ENCODE measurements at regions not wholly inside any gene's neighbourhood (a gene's known extent, or its start where the extent isn't known, plus 50 kb on each side); places are given as distances from the start of the nearest gene placed in this dataset.

DNA sequence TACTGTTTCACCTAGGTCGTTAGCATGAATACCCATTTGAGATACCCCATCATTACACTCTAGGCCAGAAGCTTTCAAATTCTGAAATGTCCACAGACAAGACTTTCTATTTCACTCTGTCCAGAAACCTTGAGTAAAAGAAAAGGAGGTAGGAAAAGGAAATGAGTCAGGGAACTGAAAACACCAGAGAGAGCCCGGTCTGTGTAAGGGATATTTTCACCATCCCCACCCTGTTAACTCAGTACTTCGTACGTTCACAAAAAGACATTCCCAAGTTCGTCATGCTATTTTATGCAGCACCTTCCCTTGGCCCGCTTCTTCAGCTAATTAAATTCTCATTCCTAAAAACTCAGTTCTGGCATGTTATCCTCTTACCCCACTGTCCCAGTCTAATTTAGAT lies 89.4 kb upstream of the SOX2 start:
- H3K4me1 ChIP-seq (ENCODE audit: insufficient read depth, low read length): peaks cover 14% of the 10 kb centered on the region
- no peaks in the 10 kb centered on the region for H3K79me2 ChIP-seq (ENCODE audit: insufficient read depth, low read length)
- DNase-seq (ENCODE audit: insufficient read length, low spot score, missing footprints): peak; percentile 53
- no peaks in the 10 kb centered on the region for H3K36me3 ChIP-seq (ENCODE audit: insufficient read depth, low read length)
- H3K4me3 ChIP-seq (ENCODE audit: insufficient read depth, low read length): peak overlapping the region; percentile 36
- no peaks in the 10 kb centered on the region for H4K20me1 ChIP-seq (ENCODE audit: insufficient read depth, low read length)
- H3K27me3 ChIP-seq (ENCODE audit: insufficient read depth, low read length): no peaks in the 10 kb centered on the region
- no peaks in the 10 kb centered on the region for H3K9me3 ChIP-seq (ENCODE audit: low read depth, low read length)
- H2AFZ ChIP-seq (ENCODE audit: low read length): peak overlapping the region; percentile 53
- H3K27ac ChIP-seq (ENCODE audit: low read depth, low read length): no peak overlapping the region
- H3K4me2 ChIP-seq (ENCODE audit: insufficient read depth, low read length): peak overlapping the region; percentile 74
- TF ChIP-seq, protein P1, sequence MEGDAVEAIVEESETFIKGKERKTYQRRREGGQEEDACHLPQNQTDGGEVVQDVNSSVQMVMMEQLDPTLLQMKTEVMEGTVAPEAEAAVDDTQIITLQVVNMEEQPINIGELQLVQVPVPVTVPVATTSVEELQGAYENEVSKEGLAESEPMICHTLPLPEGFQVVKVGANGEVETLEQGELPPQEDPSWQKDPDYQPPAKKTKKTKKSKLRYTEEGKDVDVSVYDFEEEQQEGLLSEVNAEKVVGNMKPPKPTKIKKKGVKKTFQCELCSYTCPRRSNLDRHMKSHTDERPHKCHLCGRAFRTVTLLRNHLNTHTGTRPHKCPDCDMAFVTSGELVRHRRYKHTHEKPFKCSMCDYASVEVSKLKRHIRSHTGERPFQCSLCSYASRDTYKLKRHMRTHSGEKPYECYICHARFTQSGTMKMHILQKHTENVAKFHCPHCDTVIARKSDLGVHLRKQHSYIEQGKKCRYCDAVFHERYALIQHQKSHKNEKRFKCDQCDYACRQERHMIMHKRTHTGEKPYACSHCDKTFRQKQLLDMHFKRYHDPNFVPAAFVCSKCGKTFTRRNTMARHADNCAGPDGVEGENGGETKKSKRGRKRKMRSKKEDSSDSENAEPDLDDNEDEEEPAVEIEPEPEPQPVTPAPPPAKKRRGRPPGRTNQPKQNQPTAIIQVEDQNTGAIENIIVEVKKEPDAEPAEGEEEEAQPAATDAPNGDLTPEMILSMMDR (IDR thresholded peaks at IDR 0.05; ENCODE audit: extremely low read depth, low read depth, low read length): no peak

DNA sequence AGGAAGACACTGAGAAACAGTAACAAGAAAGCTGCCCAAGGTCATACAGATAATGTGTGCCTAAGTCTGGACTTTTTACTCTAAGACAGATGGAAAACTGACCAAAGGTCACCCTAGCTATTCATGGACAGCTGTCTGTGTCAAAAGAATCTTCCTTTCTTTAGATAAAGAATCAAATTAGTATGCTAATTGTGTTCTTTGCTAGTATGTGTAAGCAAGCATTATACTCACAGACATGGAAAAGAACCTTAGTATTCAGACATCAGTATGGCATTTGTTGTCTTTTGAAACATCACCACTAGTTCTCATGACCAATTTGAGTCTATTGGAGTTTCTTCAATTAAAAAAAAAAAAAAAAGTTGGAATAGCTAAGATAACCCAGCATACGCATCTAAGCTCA lies 91.8 kb upstream of the SOX2 start:
- DNase-seq (ENCODE audit: insufficient read length, low spot score, missing footprints): no peak
- no peaks in the 10 kb centered on the region for H3K79me2 ChIP-seq (ENCODE audit: insufficient read depth, low read length)
- H3K9me3 ChIP-seq (ENCODE audit: low read depth, low read length): no peaks in the 10 kb centered on the region
- H3K27ac ChIP-seq (ENCODE audit: low read depth, low read length): no peak overlapping the region
- H3K4me1 ChIP-seq (ENCODE audit: insufficient read depth, low read length): peaks cover 14% of the 10 kb centered on the region
- H3K36me3 ChIP-seq (ENCODE audit: insufficient read depth, low read length): no peaks in the 10 kb centered on the region
- TF ChIP-seq, protein P1 (IDR thresholded peaks at IDR 0.05; ENCODE audit: extremely low read depth, low read depth, low read length): no peak
- H4K20me1 ChIP-seq (ENCODE audit: insufficient read depth, low read length): no peaks in the 10 kb centered on the region
- no peak overlapping the region for H2AFZ ChIP-seq (ENCODE audit: low read length)
- H3K27me3 ChIP-seq (ENCODE audit: insufficient read depth, low read length): no peaks in the 10 kb centered on the region
- no peak overlapping the region for H3K4me2 ChIP-seq (ENCODE audit: insufficient read depth, low read length)
- no peak overlapping the region for H3K4me3 ChIP-seq (ENCODE audit: insufficient read depth, low read length)

DNA sequence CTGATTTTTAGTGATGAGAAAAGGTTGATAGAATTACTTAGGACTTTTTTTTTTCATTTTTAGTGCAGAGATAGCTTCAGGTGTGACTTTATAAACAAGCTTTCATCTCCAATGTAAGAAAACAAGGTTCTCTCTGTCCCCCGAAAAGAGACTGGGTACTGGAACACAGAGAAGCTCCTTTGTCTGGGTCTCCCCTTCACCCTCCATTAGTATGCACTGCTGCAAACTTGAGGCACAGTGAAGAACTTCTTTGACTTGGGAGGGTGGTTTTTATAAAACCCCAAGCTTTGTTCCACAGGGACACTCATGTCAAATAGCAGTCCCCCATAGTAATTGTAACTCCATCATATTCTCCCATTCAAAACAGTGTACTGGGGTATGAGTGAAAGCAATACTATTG lies 93.5 kb upstream of the SOX2 start:
- no peak overlapping the region for H2AFZ ChIP-seq (ENCODE audit: low read length)
- no peaks in the 10 kb centered on the region for H3K27me3 ChIP-seq (ENCODE audit: insufficient read depth, low read length)
- H3K9me3 ChIP-seq (ENCODE audit: low read depth, low read length): no peaks in the 10 kb centered on the region
- H3K36me3 ChIP-seq (ENCODE audit: insufficient read depth, low read length): no peaks in the 10 kb centered on the region
- H3K4me2 ChIP-seq (ENCODE audit: insufficient read depth, low read length): no peak overlapping the region
- H3K79me2 ChIP-seq (ENCODE audit: insufficient read depth, low read length): no peaks in the 10 kb centered on the region
- H3K27ac ChIP-seq (ENCODE audit: low read depth, low read length): no peak overlapping the region
- no peak for DNase-seq (ENCODE audit: insufficient read length, low spot score, missing footprints)
- TF ChIP-seq, protein P1 (IDR thresholded peaks at IDR 0.05; ENCODE audit: extremely low read depth, low read depth, low read length): no peak
- no peak overlapping the region for H3K4me3 ChIP-seq (ENCODE audit: insufficient read depth, low read length)
- H3K4me1 ChIP-seq (ENCODE audit: insufficient read depth, low read length): peaks cover 4% of the 10 kb centered on the region
- no peaks in the 10 kb centered on the region for H4K20me1 ChIP-seq (ENCODE audit: insufficient read depth, low read length)

DNA sequence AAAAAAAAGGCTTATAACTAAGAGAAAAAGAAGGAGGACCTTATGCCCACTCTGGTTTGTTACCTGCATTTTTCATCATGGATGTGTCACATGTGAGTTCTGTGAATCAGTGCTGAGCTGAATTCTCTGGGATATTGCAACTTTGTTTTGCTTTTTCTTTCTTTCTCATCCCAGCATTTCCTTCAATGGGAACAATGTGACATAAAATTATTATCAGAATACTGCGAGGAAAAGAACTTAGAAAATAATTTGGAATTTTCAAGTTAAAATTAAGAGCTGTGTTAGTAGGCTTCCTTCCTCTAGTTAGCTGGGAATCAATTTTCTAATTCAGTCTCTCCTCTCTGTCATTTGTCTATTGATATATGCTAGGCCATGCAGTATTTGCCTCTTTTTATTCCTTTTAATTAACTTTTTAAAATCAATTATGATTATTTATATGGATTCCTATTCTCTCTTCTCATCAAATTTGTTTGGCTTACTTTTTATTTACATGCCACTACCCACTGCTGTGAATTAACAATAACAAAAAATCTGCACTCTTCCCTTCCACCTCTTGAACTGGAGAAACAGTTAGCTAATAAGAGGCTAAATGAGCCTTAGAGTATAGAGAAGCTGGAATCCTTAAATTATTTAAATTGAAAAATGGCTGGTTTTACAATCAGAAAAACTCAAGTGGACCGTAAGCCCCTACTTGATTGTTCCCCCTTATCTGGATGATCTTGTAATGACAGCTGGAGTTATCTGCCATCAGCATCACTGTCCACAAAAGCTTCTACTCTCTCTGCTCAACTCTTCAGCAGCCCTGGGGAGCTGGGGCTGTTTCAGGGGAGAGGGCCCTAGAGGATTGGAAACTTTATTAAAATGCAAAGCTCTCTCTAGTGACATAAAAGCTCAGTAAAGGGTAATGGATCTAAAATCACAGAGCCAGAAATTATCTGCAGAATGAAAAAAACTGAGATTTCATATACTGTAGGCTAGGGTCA lies 95.3 kb upstream of the SOX2 start:
- Histone ChIP-seq H3K79me2 (ENCODE audit: insufficient read depth, low read length) (no peaks in the 10 kb centered on the region), H3K36me3 (ENCODE audit: insufficient read depth, low read length) (no peaks in the 10 kb centered on the region), H3K9me3 (ENCODE audit: low read depth, low read length) (no peaks in the 10 kb centered on the region), H3K27ac (ENCODE audit: low read depth, low read length) (no peak overlapping the region), H3K4me3 (ENCODE audit: insufficient read depth, low read length) (no peak overlapping the region), H3K27me3 (ENCODE audit: insufficient read depth, low read length) (no peaks in the 10 kb centered on the region), H3K4me2 (ENCODE audit: insufficient read depth, low read length) (no peak overlapping the region), H4K20me1 (ENCODE audit: insufficient read depth, low read length) (no peaks in the 10 kb centered on the region), H3K4me1 (ENCODE audit: insufficient read depth, low read length) (no peaks in the 10 kb centered on the region), H2AFZ (ENCODE audit: low read length) (no peak overlapping the region)
- DNase-seq (ENCODE audit: insufficient read length, low spot score, missing footprints): no peak
- TF ChIP-seq, protein P1 (IDR thresholded peaks at IDR 0.05; ENCODE audit: extremely low read depth, low read depth, low read length): no peak

Measured in osteoblast (primary cell).